ENCODE measurements at regions not wholly inside any gene's neighbourhood (a gene's known extent, or its start where the extent isn't known, plus 50 kb on each side); places are given as distances from the start of the nearest gene placed in this dataset.

- no peak for DNase-seq
These were observed 376.3 kb upstream of the LCORL start for GRCh38 chr4:18397681-18398390.

- no peak for DNase-seq
These were observed 373.1 kb upstream of the LCORL start for GRCh38 chr4:18394656-18395055.

GRCh38 chr4:18391354-18391728, 369.8 kb upstream of the LCORL start:
- DNase-seq = no peak

- no peak for DNase-seq
These were observed 369.2 kb upstream of the LCORL start for GRCh38 chr4:18390655-18391353.

GRCh38 chr4:18389115-18389514, 367.6 kb upstream of the LCORL start:
- DNase-seq = peak; percentile 18

DNA sequence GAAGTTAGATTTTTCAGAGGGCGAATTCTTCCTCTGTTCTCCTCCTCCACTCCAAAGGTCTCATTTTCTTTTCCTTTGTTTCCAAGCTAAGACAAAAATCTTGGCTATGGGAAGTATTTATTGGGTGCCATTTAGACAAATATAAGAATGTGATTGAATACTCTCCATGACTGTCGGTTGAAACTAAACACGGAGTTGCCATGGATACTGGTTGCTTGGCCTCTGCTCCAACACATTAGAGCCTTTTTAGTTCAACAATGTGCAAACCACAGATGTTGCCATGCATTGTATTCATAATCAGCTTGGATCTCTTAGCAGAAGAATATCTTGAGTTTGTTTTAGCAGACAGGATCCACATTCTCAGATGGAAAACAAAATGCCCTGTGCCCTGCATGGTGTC, 366.5 kb upstream of the LCORL start:
- no peak for DNase-seq

GRCh38 chr4:18381186-18381585, 359.6 kb upstream of the LCORL start:
- no peak for DNase-seq

DNA sequence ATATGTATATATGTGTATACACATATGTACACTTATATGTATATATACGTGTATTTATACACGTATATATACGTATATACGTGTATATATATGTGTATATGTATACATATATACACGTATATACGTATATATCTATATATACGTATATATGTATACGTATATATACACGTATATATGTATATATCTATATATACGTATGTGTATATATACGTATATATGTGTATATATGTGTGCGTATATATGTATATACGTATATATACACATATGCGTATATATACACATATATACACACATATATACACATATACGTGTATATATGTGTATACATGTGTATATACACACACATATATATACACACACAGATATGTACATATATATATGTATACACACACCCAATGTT, 348.0 kb upstream of the LCORL start:
- no peak for DNase-seq

GRCh38 chr4:18366892-18367291, 345.3 kb upstream of the LCORL start:
- no peak for DNase-seq

- DNase-seq = no peak
These were observed 344.6 kb upstream of the LCORL start for GRCh38 chr4:18366136-18366535.

DNA sequence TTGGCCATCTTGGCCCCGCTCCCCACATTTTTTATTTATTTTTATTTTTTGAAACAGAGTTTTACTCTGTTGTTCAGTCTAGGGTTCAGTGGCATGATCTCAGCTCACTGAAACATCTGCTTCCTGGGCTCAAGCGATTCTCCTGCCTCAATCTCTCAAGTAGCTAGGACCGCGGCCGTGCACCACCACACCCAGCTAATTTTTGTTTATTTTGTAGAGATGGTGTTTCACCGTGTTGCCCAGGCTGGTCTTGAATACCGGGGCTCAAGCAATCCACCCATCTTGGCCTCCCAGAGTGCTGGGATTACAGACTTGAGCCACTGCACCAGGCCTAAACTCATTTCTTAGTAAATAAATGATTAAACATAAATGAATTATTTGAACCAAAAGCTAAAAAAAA, 322.0 kb upstream of the LCORL start:
- no peak for DNase-seq

GRCh38 chr4:18342847-18343246, 321.3 kb upstream of the LCORL start:
- DNase-seq = no peak

DNA sequence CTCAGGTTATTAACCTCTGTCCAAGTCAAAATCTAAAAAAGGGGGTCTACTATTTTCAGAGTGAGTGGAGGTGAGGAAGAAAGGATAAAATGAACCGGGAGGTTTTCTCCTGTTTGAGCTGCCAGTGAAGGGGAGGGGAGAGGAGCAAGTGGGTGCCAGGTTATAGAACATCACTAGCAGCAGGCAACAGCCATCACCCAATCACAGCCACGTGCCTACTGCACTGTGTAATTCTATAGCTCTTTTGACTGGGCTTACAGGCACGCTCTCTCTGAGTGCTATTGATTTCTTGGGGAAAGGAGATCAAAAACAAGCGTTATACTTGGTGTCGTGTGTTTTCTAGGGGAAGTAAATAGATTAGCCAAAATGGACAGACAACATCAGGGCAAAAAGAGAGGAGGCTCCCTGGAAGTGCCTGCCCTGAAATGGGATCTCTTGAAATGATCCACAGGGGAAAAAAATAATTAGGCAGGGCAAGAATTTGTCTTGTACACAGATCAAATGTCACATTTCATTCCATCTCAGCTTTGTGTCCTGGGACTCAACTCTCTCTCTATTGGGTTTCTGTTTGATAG, 300.5 kb upstream of the LCORL start:
- peak; percentile 52 for DNase-seq

GRCh38 chr4:18319431-18319830, 297.9 kb upstream of the LCORL start:
- DNase-seq = no peak

DNA sequence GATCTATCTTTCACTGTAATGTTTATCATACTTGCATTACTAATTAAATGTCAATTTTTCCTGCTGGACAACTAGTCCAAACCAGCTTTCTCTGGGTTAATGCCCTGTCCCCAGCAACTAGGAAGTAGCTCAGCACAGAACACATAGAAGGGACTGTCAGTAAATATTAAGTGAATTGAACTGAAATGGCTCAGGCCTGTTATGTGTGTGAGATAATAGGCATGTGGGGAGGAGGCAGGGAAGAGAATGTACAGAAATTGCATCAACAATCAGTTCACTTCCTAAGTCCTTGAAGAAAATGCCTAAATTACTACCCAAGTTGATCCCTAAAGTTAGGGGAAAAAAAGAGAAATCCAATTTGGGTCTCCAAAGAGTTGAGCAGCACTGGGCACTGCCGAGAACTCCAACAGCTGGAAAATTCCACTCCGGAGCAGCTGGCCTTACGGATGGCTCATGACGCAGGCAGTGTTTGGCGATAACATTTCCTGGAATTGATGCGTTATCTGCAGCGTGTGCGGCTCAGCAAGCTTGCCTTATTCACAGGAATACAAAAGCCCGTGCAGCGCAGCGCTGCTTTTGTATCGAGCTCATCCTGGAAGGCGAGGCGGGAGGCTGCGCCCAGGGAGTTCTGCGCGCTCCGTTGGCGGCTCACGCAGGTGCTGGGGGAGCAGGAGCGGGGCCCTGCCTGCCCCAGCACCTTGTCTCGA, 297.3 kb upstream of the LCORL start:
- DNase-seq = peak; percentile 51

DNA sequence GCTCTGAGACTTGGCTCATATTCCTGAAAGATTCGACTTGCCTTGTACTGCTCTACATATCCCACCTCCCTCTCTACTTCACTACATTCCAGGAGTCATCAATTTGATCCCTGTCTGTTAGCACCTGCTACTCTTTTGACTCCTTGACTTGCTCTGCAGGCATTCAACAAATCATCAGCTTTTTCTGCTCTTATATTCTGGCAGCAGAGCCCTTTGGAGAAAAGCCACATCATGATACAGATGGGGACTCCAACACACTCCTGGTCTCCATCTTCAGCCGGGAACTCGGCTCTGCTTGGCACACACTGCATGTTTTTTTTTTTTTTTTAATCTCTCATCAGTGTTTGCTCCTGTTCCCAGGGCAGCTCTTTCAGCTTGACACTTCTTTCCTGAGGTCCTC, 293.2 kb upstream of the LCORL start:
- DNase-seq = no peak

DNA sequence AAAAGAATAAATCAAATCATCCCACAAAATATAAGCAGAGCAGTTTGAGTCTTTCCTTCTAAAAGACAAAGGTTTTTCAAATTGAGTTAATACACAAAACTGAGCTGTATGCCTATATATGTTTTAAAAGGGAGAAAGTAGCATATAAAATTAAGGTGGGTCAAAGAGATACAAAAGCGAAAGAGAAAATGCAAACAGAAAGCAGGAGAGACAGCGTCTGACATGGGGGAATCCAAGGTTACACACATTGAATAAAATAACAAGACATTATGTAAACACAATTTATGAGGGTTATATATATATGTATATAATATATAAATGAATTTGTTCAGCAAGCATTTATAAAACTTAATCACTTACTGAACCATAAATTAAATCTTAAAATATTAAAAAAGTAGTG, 276.1 kb upstream of the LCORL start:
- no peak for DNase-seq

DNA sequence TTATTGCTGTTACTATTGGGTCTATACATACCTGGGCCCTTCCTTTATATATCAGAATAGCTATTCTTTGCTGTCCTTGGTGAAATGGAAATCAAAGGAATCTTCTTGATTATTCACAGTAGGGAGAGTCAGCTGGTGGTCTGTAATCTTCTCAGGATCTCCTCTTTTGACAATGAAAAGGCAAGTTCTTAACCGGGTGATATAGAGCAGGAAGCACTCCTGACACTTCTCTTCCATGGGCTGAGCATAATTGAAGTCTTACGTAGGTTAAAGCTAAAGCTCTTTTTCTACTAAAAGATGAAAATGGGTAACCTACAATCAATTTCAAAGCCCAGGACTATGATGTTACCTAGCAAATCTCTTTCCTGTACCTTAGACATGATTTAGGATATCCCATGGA, 274.9 kb upstream of the LCORL start:
- DNase-seq = no peak

DNA sequence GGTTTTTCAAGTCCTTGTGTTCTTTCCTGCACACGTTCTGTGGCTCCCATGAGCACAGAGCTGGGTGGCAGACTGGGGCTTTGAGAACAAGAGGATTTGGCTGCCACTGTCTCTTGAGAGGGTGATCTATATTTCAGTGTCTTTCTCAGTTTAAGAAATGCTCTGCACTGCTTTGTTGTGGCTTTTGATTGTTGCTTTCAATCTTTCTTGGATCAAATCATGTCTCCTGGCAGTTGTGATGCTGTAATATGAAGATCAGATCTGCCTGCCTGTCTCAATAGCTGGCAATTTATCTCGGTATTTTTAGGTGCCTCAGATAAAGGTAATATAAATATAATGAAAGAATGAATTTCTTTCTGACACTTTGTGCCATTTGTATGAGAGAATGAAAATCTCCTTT, 273.3 kb upstream of the LCORL start:
- DNase-seq = no peak

GRCh38 chr4:18294021-18294420, 272.5 kb upstream of the LCORL start:
- DNase-seq = no peak

DNA sequence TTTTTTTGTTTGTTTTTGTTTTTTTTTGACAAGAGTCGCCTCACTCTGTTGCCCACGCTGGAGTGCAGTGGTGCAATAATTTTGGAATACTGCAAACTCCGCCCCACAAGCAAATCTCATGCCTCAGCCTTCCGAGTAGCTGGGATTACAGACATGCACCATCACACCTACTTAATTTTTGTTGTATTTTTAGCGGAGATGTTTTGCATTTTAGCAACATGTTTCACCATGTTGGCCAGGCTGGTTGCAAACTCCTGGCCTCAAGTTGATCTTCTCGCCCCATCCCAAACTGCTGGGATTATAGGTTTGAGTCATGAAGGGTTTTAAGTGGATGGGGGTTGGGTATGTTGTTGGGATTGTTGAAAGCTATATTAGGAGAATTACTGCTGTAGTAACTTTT, 270.9 kb upstream of the LCORL start:
- no peak for DNase-seq

GRCh38 chr4:18291981-18292380, 270.4 kb upstream of the LCORL start:
- DNase-seq = no peak

GRCh38 chr4:18291256-18291655, 269.7 kb upstream of the LCORL start:
- no peak for DNase-seq

DNA sequence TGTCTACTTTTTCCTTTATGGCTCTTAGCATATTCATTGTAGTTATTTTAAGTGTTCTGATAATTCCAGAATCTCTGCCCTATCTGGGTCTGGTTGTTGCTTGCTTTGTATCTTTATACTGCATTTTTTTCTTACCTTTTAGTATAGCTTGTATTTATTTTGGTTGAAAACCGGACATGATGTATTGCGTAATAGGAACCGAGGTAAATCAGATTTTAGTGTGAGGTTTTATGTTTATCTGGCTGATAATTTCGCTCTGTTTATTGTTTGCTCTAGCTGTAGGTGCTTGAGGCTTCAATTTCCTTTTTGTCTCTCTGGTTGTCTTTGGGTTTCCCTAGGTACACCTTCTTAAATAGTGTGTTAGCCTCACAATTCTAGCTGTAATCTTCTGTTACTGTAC, 263.8 kb upstream of the LCORL start:
- no peak for DNase-seq

Data from NCI-H510A (cell line).